Activated B cell treated with CpG ODN at 0.5 μM for 24 hours (primary cell): ENCODE measurements at regions not wholly inside any gene's neighbourhood (a gene's known extent, or its start where the extent isn't known, plus 50 kb on each side); places are given as distances from the start of the nearest gene placed in this dataset.

ENCODE experiments used
- ATAC-seq: fragments of 200-7000 bp; cut with Tn5 transposase; one replicate; pipeline ENCODE4 v1.10.0; 2021; ENCODE audit warnings: low read depth, mild to moderate bottlenecking, moderate library complexity
- CTCF ChIA-PET: fragments of 350-600 bp; sonication (Branson Sonifier 250); formaldehyde crosslinking; loops from one replicate; lab custom pipeline; 2021; ENCODE audit warnings: antibody characterized with exemption; lab: Charles Lee
- POLR2A ChIA-PET: fragments of 350-600 bp; sonication (Branson Sonifier 250); formaldehyde crosslinking; loops from one replicate; lab custom pipeline; 2021; ENCODE audit warnings: antibody characterized with exemption; lab: Charles Lee
- DNase-seq: peaks from one replicate; pipeline ENCODE4 v3.0.0; 2022
- H3K27ac Mint-ChIP-seq: one replicate; pipeline ENCODE4 v1.8.0; 2020; ENCODE audit warnings: mixed read lengths
- H3K27me3 Mint-ChIP-seq: one replicate; pipeline ENCODE4 v1.8.0; 2021; ENCODE audit warnings: mixed read lengths
- H3K36me3 Mint-ChIP-seq: one replicate; pipeline ENCODE4 v1.8.0; 2021; ENCODE audit warnings: low read depth, mixed read lengths
- H3K4me1 Mint-ChIP-seq: one replicate; pipeline ENCODE4 v1.8.0; 2021; ENCODE audit warnings: mixed read lengths
- H3K4me3 Mint-ChIP-seq: one replicate; pipeline ENCODE4 v1.8.0; 2020; ENCODE audit warnings: mild to moderate bottlenecking, mixed read lengths
- H3K9me3 Mint-ChIP-seq: one replicate; pipeline ENCODE4 v1.8.0; 2020; ENCODE audit warnings: mixed read lengths
- CTCF ChIP-seq: fragments of 200-600 bp; IDR thresholded peaks from one replicate; pipeline ENCODE4 v1.8.0; 2022; ENCODE audit warnings: antibody characterized with exemption, mild to moderate bottlenecking
- intact Hi-C: fragments of 100-400 bp; cut with micrococcal nuclease; formaldehyde crosslinking; loops from one replicate; pipeline ENCODE4 v1.15.1; 2024

GRCh38 chr12:95397571-95397970 is 76.4 kb upstream of the METAP2 start:
- POLR2A ChIA-PET, result no interaction called here
- ATAC-seq (no peak), DNase-seq (no peak)
- CTCF ChIA-PET, result no interaction called here
- Mint-ChIP-seq H3K27ac (no peak overlapping the region), H3K36me3 (no peaks in the 10 kb centered on the region), H3K27me3 (peaks cover 9% of the 10 kb centered on the region), H3K4me1 (no peaks in the 10 kb centered on the region), H3K9me3 (no peaks in the 10 kb centered on the region), H3K4me3 (no peak overlapping the region)
- no peak for TF ChIP-seq CTCF
- intact Hi-C loops, result no loop called here

GRCh38 chr12:95402096-95402495 is 71.9 kb upstream of the METAP2 start:
- TF ChIP-seq CTCF, result no peak
- ATAC-seq (no peak), DNase-seq (no peak)
- H3K27me3 Mint-ChIP-seq, result peaks cover 8% of the 10 kb centered on the region
- H3K4me1 Mint-ChIP-seq, result no peaks in the 10 kb centered on the region
- H3K9me3 Mint-ChIP-seq, result no peaks in the 10 kb centered on the region
- intact Hi-C loops, result no loop called here
- H3K4me3 Mint-ChIP-seq, result no peak overlapping the region
- ChIA-PET CTCF (no interaction called here), POLR2A (no interaction called here)
- H3K36me3 Mint-ChIP-seq, result no peaks in the 10 kb centered on the region
- no peak overlapping the region for H3K27ac Mint-ChIP-seq

- DNase-seq, result no peak
- H3K27me3 Mint-ChIP-seq, result peaks cover 5% of the 10 kb centered on the region
- H3K9me3 Mint-ChIP-seq, result no peaks in the 10 kb centered on the region
- no peaks in the 10 kb centered on the region for H3K4me1 Mint-ChIP-seq
- ATAC-seq, result no peak
- POLR2A ChIA-PET, result no interaction called here
- intact Hi-C loops, result no loop called here
- no peak overlapping the region for H3K4me3 Mint-ChIP-seq
- CTCF ChIA-PET, result no interaction called here
- no peak overlapping the region for H3K27ac Mint-ChIP-seq
- H3K36me3 Mint-ChIP-seq, result no peaks in the 10 kb centered on the region
- no peak for TF ChIP-seq CTCF
Measured at GRCh38 chr12:95408201-95408600, 65.8 kb upstream of the METAP2 start.

- ChIA-PET POLR2A (no interaction called here), CTCF (no interaction called here)
- DNase-seq (no peak), ATAC-seq (no peak)
- intact Hi-C loops, result no loop called here
- Mint-ChIP-seq H3K27ac (no peak overlapping the region), H3K4me3 (no peak overlapping the region), H3K4me1 (peaks cover 4% of the 10 kb centered on the region), H3K9me3 (no peaks in the 10 kb centered on the region), H3K36me3 (no peaks in the 10 kb centered on the region), H3K27me3 (peaks cover 5% of the 10 kb centered on the region)
- no peak for TF ChIP-seq CTCF
Measured at GRCh38 chr12:95411057-95411456, 62.9 kb upstream of the METAP2 start.

- Mint-ChIP-seq H3K36me3 (no peaks in the 10 kb centered on the region), H3K9me3 (no peaks in the 10 kb centered on the region), H3K4me3 (no peak overlapping the region), H3K27ac (no peak overlapping the region), H3K27me3 (peaks cover 5% of the 10 kb centered on the region), H3K4me1 (peaks cover 5% of the 10 kb centered on the region)
- ChIA-PET CTCF (no interaction called here), POLR2A (no interaction called here)
- DNase-seq, result no peak
- no peak for ATAC-seq
- TF ChIP-seq CTCF, result no peak
- intact Hi-C loops, result no loop called here
Measured at GRCh38 chr12:95411466-95411865, 62.5 kb upstream of the METAP2 start.
